IPS-15b (cell line): ENCODE measurements at regions not wholly inside any gene's neighbourhood (a gene's known extent, or its start where the extent isn't known, plus 50 kb on each side); places are given as distances from the start of the nearest gene placed in this dataset.

Source experiments
- H3K27me3 ChIP-seq: one replicate; pipeline ENCODE4 v1.6.1; 2013; ENCODE audit warnings: low read length; ENCODE audit not compliant: control insufficient read depth, insufficient read depth
- H3K36me3 ChIP-seq: one replicate; pipeline ENCODE4 v1.6.1; 2013; ENCODE audit warnings: low read length; ENCODE audit not compliant: control insufficient read depth, insufficient read depth
- H3K4me1 ChIP-seq: one replicate; pipeline ENCODE4 v1.6.1; 2013; ENCODE audit warnings: mild to moderate bottlenecking, low read length; ENCODE audit not compliant: control insufficient read depth, insufficient read depth
- H3K4me3 ChIP-seq: one replicate; pipeline ENCODE4 v1.5.1; 2013; ENCODE audit warnings: low read depth, low read length
- H3K9ac ChIP-seq: one replicate; pipeline ENCODE4 v1.6.1; 2013; ENCODE audit warnings: low read depth, mild to moderate bottlenecking, low read length
- H3K9me3 ChIP-seq: one replicate; pipeline ENCODE4 v1.6.1; 2013; ENCODE audit warnings: mild to moderate bottlenecking, low read length; ENCODE audit not compliant: control insufficient read depth, insufficient read depth

DNA sequence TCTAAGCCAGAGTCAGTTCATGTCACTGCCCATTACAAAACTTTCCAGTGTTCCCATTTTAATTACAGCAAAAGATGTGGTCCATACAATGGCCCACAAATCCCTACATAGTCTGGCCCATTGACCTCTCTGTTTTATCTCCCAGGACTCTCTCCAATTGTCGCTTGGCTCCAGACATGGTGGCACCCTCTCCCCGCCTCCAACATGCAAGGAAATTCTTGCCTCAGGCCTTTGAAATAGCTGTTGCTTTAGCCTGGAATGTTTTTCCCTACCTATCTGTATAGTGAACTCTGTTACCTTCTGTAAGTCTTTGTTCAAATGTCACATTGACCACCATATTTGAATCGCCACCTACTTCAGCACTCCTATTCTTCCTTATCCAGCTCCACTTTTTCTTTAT, 377.3 kb upstream of the MCTP2 start:
- Histone ChIP-seq H3K9me3 (no peaks in the 10 kb centered on the region), H3K27me3 (no peaks in the 10 kb centered on the region), H3K36me3 (no peaks in the 10 kb centered on the region), H3K4me1 (peaks cover 3% of the 10 kb centered on the region), H3K9ac (no peak overlapping the region), H3K4me3 (no peak overlapping the region)

- no peak overlapping the region for H3K9ac ChIP-seq
- no peaks in the 10 kb centered on the region for H3K36me3 ChIP-seq
- H3K4me3 ChIP-seq = no peak overlapping the region
- H3K9me3 ChIP-seq = no peaks in the 10 kb centered on the region
- H3K4me1 ChIP-seq = peaks cover 3% of the 10 kb centered on the region
- H3K27me3 ChIP-seq = no peaks in the 10 kb centered on the region
These were observed 378.6 kb upstream of the MCTP2 start for GRCh38 chr15:93852761-93853160.

DNA sequence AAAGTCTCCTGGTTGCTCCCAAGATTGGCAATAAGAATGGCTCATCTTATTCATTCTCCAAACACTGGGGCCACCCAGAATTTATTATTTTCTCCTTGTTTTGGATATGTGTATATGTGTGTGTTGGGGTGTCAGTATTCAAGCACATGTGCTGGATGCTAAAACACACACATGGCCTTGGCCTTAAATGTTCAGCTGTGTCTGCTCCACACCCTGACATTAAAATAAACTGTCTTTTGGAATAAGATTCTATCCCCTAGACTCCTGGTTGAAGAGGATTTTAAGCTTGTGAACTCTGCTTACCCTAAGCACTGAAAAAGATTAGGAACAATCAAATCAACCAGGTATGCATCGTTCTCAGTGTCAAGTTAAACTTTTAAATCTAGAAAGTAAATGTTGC, 382.9 kb upstream of the MCTP2 start:
- no peak overlapping the region for H3K9ac ChIP-seq
- H3K36me3 ChIP-seq = no peaks in the 10 kb centered on the region
- H3K9me3 ChIP-seq = no peaks in the 10 kb centered on the region
- no peak overlapping the region for H3K4me3 ChIP-seq
- no peaks in the 10 kb centered on the region for H3K27me3 ChIP-seq
- peaks cover 3% of the 10 kb centered on the region for H3K4me1 ChIP-seq

- Histone ChIP-seq H3K9ac (no peak overlapping the region), H3K4me3 (no peak overlapping the region), H3K36me3 (no peaks in the 10 kb centered on the region), H3K27me3 (no peaks in the 10 kb centered on the region), H3K4me1 (peaks cover 3% of the 10 kb centered on the region), H3K9me3 (no peaks in the 10 kb centered on the region)
These were observed 383.3 kb upstream of the MCTP2 start for GRCh38 chr15:93848076-93848475.

- H3K9me3 ChIP-seq = no peaks in the 10 kb centered on the region
- H3K4me1 ChIP-seq = peaks cover 3% of the 10 kb centered on the region
- no peak overlapping the region for H3K4me3 ChIP-seq
- H3K9ac ChIP-seq = no peak overlapping the region
- H3K36me3 ChIP-seq = no peaks in the 10 kb centered on the region
- H3K27me3 ChIP-seq = no peaks in the 10 kb centered on the region
These were observed 385.2 kb upstream of the MCTP2 start for GRCh38 chr15:93846148-93846547.

DNA sequence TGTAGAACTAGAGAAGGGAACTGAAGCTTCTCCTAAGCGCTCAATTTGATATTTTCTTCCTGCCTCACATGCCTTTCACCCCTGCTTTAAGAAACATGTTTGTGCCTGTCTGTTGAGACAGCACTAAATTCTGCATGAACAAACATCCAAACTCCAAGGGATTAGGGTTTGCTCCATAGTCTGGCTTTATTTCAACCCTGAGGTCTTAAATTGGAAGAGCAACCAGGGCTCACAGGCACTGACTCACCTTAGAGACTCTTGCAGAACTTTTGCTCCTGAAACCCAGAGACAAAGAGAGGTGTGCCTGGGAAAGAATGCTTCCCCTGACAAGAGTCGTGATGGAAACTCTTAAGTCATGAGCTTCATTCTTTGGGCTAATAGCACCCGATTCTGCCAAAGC, 393.9 kb upstream of the MCTP2 start:
- Histone ChIP-seq H3K9ac (no peak overlapping the region), H3K36me3 (no peaks in the 10 kb centered on the region), H3K4me1 (peaks cover 9% of the 10 kb centered on the region), H3K9me3 (no peaks in the 10 kb centered on the region), H3K27me3 (no peaks in the 10 kb centered on the region), H3K4me3 (no peak overlapping the region)

- Histone ChIP-seq H3K9me3 (no peaks in the 10 kb centered on the region), H3K36me3 (no peaks in the 10 kb centered on the region), H3K27me3 (peaks cover 2% of the 10 kb centered on the region), H3K9ac (no peak overlapping the region), H3K4me1 (peaks cover 9% of the 10 kb centered on the region), H3K4me3 (no peak overlapping the region)
These were observed 396.0 kb upstream of the MCTP2 start for GRCh38 chr15:93835344-93835743.

- Histone ChIP-seq H3K4me3 (no peak overlapping the region), H3K4me1 (peaks cover 2% of the 10 kb centered on the region), H3K9ac (no peak overlapping the region), H3K27me3 (peaks cover 2% of the 10 kb centered on the region), H3K36me3 (no peaks in the 10 kb centered on the region), H3K9me3 (no peaks in the 10 kb centered on the region)
These were observed 399.7 kb upstream of the MCTP2 start for GRCh38 chr15:93831641-93832040.

DNA sequence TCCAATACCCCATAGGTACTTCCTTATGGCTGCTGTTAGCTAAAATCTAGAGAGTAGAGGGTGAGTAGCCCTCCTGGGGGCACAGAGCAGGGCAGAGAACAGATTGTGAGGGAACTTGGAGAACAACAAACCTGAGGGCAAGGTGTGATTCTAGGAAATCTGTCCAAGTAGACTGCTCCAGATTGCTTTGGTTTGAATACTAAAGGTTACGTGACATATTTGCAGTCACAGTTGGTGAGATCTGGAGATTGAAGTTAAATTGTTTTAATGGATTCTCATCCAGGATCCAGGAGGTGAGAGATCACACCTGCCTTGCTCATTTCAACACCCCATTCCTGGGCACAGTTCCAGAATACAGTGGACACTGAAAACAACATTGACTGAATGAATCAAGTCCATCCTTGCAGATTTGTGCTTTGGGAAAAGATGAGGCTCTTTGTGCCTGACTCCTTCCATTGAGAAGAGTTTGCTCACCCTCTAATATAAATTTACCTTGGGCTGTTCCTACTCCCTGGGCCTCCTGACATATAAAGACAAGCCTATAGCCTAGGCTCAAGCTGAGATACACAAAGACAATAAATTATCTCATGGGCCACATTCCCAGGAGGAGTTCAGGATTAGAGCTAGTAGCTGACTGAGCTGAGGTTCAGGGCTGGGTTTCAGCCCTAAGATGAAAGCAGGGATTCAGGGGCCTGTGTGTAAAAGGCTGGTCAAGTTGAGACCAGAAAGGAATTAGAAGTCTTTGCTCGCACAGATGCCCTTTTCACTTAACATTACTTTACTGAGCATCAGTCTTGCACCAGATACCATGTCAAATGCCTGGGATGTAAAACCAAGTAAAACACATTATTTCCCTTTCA, 400.9 kb upstream of the MCTP2 start:
- Histone ChIP-seq H3K4me1 (peaks cover 2% of the 10 kb centered on the region), H3K36me3 (no peaks in the 10 kb centered on the region), H3K4me3 (no peak overlapping the region), H3K9ac (no peak overlapping the region), H3K27me3 (peaks cover 2% of the 10 kb centered on the region), H3K9me3 (no peaks in the 10 kb centered on the region)

GRCh38 chr15:93829115-93829870, 402.1 kb upstream of the MCTP2 start:
- Histone ChIP-seq H3K27me3 (peaks cover 2% of the 10 kb centered on the region), H3K9ac (no peak overlapping the region), H3K36me3 (no peaks in the 10 kb centered on the region), H3K4me3 (no peak overlapping the region), H3K9me3 (no peaks in the 10 kb centered on the region), H3K4me1 (no peaks in the 10 kb centered on the region)

GRCh38 chr15:93826790-93827189, 404.6 kb upstream of the MCTP2 start:
- Histone ChIP-seq H3K4me3 (no peak overlapping the region), H3K9me3 (no peaks in the 10 kb centered on the region), H3K27me3 (peaks cover 2% of the 10 kb centered on the region), H3K9ac (no peak overlapping the region), H3K36me3 (no peaks in the 10 kb centered on the region), H3K4me1 (no peaks in the 10 kb centered on the region)

- Histone ChIP-seq H3K9me3 (no peaks in the 10 kb centered on the region), H3K4me1 (no peaks in the 10 kb centered on the region), H3K9ac (no peak overlapping the region), H3K36me3 (no peaks in the 10 kb centered on the region), H3K4me3 (no peak overlapping the region), H3K27me3 (peaks cover 2% of the 10 kb centered on the region)
These were observed 405.1 kb upstream of the MCTP2 start for GRCh38 chr15:93826293-93826692.
